ENCODE measurements at regions not wholly inside any gene's neighbourhood (a gene's known extent, or its start where the extent isn't known, plus 50 kb on each side); places are given as distances from the start of the nearest gene placed in this dataset.

GRCh38 chr2:59733970-59734369 is 819.5 kb downstream of the BCL11A start:
- Histone ChIP-seq H3K27me3 (replicated peaks in 1 of 4; ENCODE audit: control insufficient read depth in 3 of 4, extremely low read depth in 1 of 4, insufficient read depth in 3 of 4, low read length in 3 of 4) (no peaks in the 10 kb centered on the region), H3K79me1 (ENCODE audit: low read depth, low read length) (no peaks in the 10 kb centered on the region), H3K4me2 (ENCODE audit: insufficient read depth in 1 of 2, low read depth in 2 of 2, low read length in 2 of 2) (no peak overlapping the region), H3K36me3 (ENCODE audit: control insufficient read depth in 2 of 4, insufficient read depth in 4 of 4, low read length in 3 of 4) (no peaks in the 10 kb centered on the region), H2BK120ac (replicated peaks; ENCODE audit: low read depth, low read length) (no peak overlapping the region), H3K56ac (replicated peaks; ENCODE audit: insufficient read length, low read depth, low read length) (no peak overlapping the region), H2BK15ac (ENCODE audit: low read length) (no peak overlapping the region), H2AK5ac (ENCODE audit: low read depth, low read length) (no peak overlapping the region), H3K79me2 (ENCODE audit: control insufficient read depth in 1 of 2, insufficient read depth in 2 of 2, low read length in 2 of 2) (no peaks in the 10 kb centered on the region), H3K9me3 (ENCODE audit: insufficient read depth in 2 of 2, low read depth in 1 of 2, low read length in 1 of 2) (no peaks in the 10 kb centered on the region), H4K20me1 (replicated peaks in 1 of 2; ENCODE audit: control insufficient read depth in 1 of 2, insufficient read depth in 2 of 2, low read length in 2 of 2) (no peaks in the 10 kb centered on the region), H2BK20ac (ENCODE audit: low read length) (no peak overlapping the region), H4K91ac (replicated peaks; ENCODE audit: insufficient read length, low read length) (no peak overlapping the region), H3K14ac (ENCODE audit: insufficient read length) (no peak overlapping the region), H3K9ac (replicated peaks in 1 of 4; ENCODE audit: extremely low read depth in 1 of 4, low read depth in 3 of 4, low read length in 3 of 4) (no peak overlapping the region), H3K18ac (ENCODE audit: extremely low read depth, low read length) (no peak overlapping the region), H3K4ac (replicated peaks; ENCODE audit: insufficient read length, low read depth, low read length) (no peak overlapping the region), H4K5ac (ENCODE audit: insufficient read length, low read depth, low read length) (no peak overlapping the region), H3K23me2 (ENCODE audit: low read depth, low read length) (no peaks in the 10 kb centered on the region), H3K4me1 (replicated peaks in 1 of 4; ENCODE audit: control insufficient read depth in 3 of 4, insufficient read depth in 4 of 4, low read length in 3 of 4) (no peaks in the 10 kb centered on the region; a peak in 2 of 7 replicates), H2BK12ac (ENCODE audit: low read depth, low read length) (no peak overlapping the region), H2AFZ (ENCODE audit: low read length) (no peak overlapping the region; the same call in 1 of the 2 replicates), H4K8ac (ENCODE audit: extremely low read depth, insufficient read depth, low read length) (no peak overlapping the region), H3K4me3 (ENCODE audit: extremely low read depth in 1 of 4, insufficient read depth in 2 of 4, low read depth in 3 of 4, low read length in 4 of 4) (no peak overlapping the region), H3K23ac (ENCODE audit: insufficient read length) (no peak overlapping the region), H3K27ac (ENCODE audit: low read depth, low read length) (no peak overlapping the region), H2BK5ac (ENCODE audit: low read depth, low read length) (no peak overlapping the region)
- FAIRE-seq (no peak), DNase-seq (ENCODE audit: low read depth in 1 of 2, low spot score in 2 of 2) (no peak)
- WGBS, 2 experiments (ENCODE audit: extremely low coverage in 1 of 2, insufficient coverage in 1 of 2, insufficient read length in 1 of 2, insufficient replicate concordance in 2 of 2, low coverage in 1 of 2, low lambda C conversion rate in 2 of 2, missing lambda C conversion rate in 1 of 2) = 91% methylated on average over 3 of the region's 3 CpGs; no CpG with 5 or more reads in 1 of the 2 experiments
- POLR2A ChIA-PET (ENCODE audit: partially characterized antibody) = interaction anchor here (0.6 kb wide), 1 partner anchor 1149 kb away, joined by 3 read pairs; no protein-coding TSS in a partner anchor
- no peak for TF ChIP-seq CBX5 (IDR thresholded peaks at IDR 0.05; ENCODE audit: low read depth, low read length)
- TF ChIP-seq TEAD4 (IDR thresholded peaks at IDR 0.05; ENCODE audit: low read depth, low read length) = no peak
- TF ChIP-seq CHD1 (IDR thresholded peaks at IDR 0.05; ENCODE audit: low read depth, low read length) = no peak
- TF ChIP-seq NRF1 (IDR thresholded peaks at IDR 0.05; ENCODE audit: low read depth, low read length) = no peak
- no peak for TF ChIP-seq POLR2AphosphoS5 (IDR thresholded peaks at IDR 0.05; ENCODE audit: low read depth, low read length)
- TF ChIP-seq BRCA1 (IDR thresholded peaks at IDR 0.05; ENCODE audit: low read depth, low read length) = no peak
- no peak for TF ChIP-seq HDAC6 (IDR thresholded peaks at IDR 0.05; ENCODE audit: low read depth, low read length)
- TF ChIP-seq JUN (IDR thresholded peaks at IDR 0.05; ENCODE audit: low read depth, low read length) = no peak
- CTCF ChIA-PET (ENCODE audit: partially characterized antibody) = interaction anchor here (1.1 to 1.7 kb wide), 2 partner anchors 21 to 200 kb away, joined by 3 to 6 read pairs; no protein-coding TSS in a partner anchor
